KMS-11 (cell line): ENCODE measurements at regions not wholly inside any gene's neighbourhood (a gene's known extent, or its start where the extent isn't known, plus 50 kb on each side); places are given as distances from the start of the nearest gene placed in this dataset.

Experiments
- H2AFZ ChIP-seq: fragments of 200-600 bp; sonication (generic); 2 replicates; pipeline ENCODE4 v1.6.1; 2016; ENCODE audit warnings: antibody characterized with exemption, mixed run types, low read depth
- H3K27ac ChIP-seq: fragments of 200-600 bp; sonication (generic); 2 replicates; pipeline ENCODE4 v1.6.1; 2016; ENCODE audit warnings: mild to moderate bottlenecking, mixed run types
- H3K27me3 ChIP-seq: fragments of 200-600 bp; sonication (generic); 2 replicates; pipeline ENCODE4 v1.6.1; 2017; ENCODE audit warnings: mild to moderate bottlenecking, low read depth, mixed run types, moderate library complexity; ENCODE audit not compliant: insufficient read depth
- H3K36me3 ChIP-seq: fragments of 200-600 bp; sonication (generic); 2 replicates; pipeline ENCODE4 v1.6.1; 2017; ENCODE audit warnings: mild to moderate bottlenecking, mixed run types; ENCODE audit not compliant: insufficient read depth
- H3K4me1 ChIP-seq: fragments of 200-600 bp; sonication (generic); 2 replicates; pipeline ENCODE4 v1.6.1; 2016; ENCODE audit warnings: mild to moderate bottlenecking, low read depth, mixed run types; ENCODE audit not compliant: poor library complexity, severe bottlenecking
- H3K4me2 ChIP-seq: fragments of 200-600 bp; sonication (generic); 2 replicates; pipeline ENCODE4 v1.7.0; 2016; ENCODE audit warnings: mild to moderate bottlenecking, mixed run types
- H3K4me3 ChIP-seq: fragments of 200-600 bp; sonication (generic); IDR thresholded peaks from 2 replicates; pipeline ENCODE4 v1.6.1; 2017; ENCODE audit warnings: low read depth, low read length, mixed read lengths; ENCODE audit not compliant: insufficient read depth
- H3K79me2 ChIP-seq: fragments of 200-600 bp; sonication (generic); 2 replicates; pipeline ENCODE4 v1.6.1; 2016; ENCODE audit warnings: low read depth, mixed run types; ENCODE audit not compliant: insufficient read depth
- H3K9ac ChIP-seq: fragments of 200-600 bp; sonication (generic); 2 replicates; pipeline ENCODE4 v1.6.1; 2016; ENCODE audit warnings: mild to moderate bottlenecking, mixed run types
- H4K20me1 ChIP-seq: fragments of 200-600 bp; sonication (generic); 2 replicates; pipeline ENCODE4 v1.6.1; 2016; ENCODE audit warnings: mild to moderate bottlenecking, mixed run types; ENCODE audit not compliant: insufficient read depth
- TF ChIP-seq, protein P1 (sequence below): fragments of 200-600 bp; sonication (generic); conservative IDR thresholded peaks from 2 replicates; pipeline ENCODE4 v1.6.1; 2017; ENCODE audit warnings: low read depth, mild to moderate bottlenecking, antibody characterized with exemption, low read length, moderate library complexity, mixed read lengths

DNA sequence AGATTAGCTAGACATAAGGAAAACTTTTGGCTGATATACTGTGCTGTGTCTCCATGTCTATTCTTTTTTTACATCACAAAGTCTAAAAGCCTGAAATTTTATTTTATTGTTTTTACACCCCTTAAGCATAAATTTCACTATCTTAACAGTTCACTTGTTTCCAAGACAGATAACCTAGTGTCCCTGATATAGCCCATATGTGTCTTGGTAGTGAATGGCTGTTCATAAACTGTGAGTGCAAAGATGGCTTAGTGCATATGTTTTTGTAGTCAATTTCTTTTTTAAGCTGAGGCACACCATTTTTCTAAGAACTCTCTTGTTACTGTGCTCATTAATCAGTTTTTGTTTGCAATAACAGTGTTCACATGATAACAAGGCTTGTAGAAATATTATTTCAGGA is 381.1 kb downstream of the OXSM start:
- Histone ChIP-seq H3K9ac (no peak overlapping the region), H2AFZ (no peak overlapping the region), H3K4me1 (no peaks in the 10 kb centered on the region), H3K27ac (no peak overlapping the region), H3K27me3 (no peaks in the 10 kb centered on the region), H3K4me3 (no peak overlapping the region), H3K36me3 (no peaks in the 10 kb centered on the region), H3K79me2 (no peaks in the 10 kb centered on the region), H4K20me1 (no peaks in the 10 kb centered on the region), H3K4me2 (no peak overlapping the region)
- TF ChIP-seq, protein P1, sequence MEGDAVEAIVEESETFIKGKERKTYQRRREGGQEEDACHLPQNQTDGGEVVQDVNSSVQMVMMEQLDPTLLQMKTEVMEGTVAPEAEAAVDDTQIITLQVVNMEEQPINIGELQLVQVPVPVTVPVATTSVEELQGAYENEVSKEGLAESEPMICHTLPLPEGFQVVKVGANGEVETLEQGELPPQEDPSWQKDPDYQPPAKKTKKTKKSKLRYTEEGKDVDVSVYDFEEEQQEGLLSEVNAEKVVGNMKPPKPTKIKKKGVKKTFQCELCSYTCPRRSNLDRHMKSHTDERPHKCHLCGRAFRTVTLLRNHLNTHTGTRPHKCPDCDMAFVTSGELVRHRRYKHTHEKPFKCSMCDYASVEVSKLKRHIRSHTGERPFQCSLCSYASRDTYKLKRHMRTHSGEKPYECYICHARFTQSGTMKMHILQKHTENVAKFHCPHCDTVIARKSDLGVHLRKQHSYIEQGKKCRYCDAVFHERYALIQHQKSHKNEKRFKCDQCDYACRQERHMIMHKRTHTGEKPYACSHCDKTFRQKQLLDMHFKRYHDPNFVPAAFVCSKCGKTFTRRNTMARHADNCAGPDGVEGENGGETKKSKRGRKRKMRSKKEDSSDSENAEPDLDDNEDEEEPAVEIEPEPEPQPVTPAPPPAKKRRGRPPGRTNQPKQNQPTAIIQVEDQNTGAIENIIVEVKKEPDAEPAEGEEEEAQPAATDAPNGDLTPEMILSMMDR, result no peak

DNA sequence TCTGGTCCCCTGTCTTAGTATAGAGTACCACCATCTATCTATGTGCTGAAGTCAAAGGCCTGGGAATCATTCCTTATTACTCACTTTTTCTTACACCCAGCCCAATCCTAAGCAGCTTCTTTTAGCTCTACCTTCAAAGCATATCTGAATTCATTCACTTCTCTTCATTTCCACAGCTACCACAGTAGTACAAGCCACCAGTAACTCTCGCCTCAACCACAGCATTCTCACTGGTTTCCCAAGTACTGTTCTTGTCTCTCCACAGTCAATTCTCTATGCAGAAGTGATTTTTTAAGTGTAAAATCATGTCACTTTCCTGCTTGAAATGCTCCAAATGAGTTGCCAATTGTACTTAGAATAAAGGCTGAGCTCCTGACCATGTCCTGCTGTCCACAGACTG is 401.7 kb downstream of the OXSM start:
- Histone ChIP-seq H3K4me2 (no peak overlapping the region), H3K27ac (no peak overlapping the region), H3K4me1 (no peaks in the 10 kb centered on the region), H3K27me3 (no peaks in the 10 kb centered on the region), H3K4me3 (no peak overlapping the region), H3K79me2 (no peaks in the 10 kb centered on the region), H2AFZ (no peak overlapping the region), H3K9ac (no peak overlapping the region), H4K20me1 (no peaks in the 10 kb centered on the region), H3K36me3 (no peaks in the 10 kb centered on the region)
- TF ChIP-seq, protein P1, result no peak

DNA sequence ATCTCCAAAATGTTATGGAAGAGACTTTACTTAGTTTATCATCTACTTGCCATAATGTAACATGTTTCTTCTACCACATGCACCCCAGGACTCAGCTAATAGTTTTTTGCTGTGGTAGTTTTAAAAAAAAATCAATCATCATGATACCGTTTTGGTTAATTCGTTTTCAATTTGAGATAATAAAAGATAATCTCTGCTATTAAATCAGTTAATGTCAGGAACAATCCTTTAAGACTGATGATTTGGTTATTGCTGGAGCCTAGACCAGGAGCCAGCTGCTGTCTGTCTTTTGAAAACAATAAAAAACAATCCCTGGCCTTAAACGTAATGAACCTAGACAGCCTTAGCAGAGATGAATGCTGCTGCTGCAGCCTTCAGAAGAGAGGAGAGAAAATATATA is 403.7 kb downstream of the OXSM start:
- Histone ChIP-seq H2AFZ (no peak overlapping the region), H3K27ac (no peak overlapping the region), H3K36me3 (no peaks in the 10 kb centered on the region), H3K9ac (no peak overlapping the region), H3K4me3 (no peak overlapping the region), H4K20me1 (no peaks in the 10 kb centered on the region), H3K4me2 (no peak overlapping the region), H3K27me3 (no peaks in the 10 kb centered on the region), H3K4me1 (no peaks in the 10 kb centered on the region), H3K79me2 (no peaks in the 10 kb centered on the region)
- TF ChIP-seq, protein P1, result no peak

DNA sequence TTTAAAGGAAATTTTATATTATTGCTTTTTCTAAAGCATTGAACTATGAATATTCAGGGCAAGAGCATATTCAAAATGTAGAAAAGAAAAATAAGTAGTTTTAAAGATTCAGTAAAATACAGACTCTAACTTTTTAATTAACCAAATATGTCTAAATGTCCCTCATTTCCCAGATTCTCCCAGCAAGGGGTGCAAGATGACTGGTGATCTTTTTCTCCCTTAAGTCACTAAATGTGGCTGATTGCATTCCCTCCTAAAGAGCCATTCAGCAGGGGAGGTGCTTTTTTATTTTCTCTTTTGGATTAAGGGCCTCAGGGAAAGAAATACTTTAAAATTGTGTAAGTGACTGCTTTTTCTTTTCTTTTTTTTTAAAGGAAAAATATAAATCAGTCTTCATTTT is 406.9 kb downstream of the OXSM start:
- Histone ChIP-seq H3K4me3 (no peak overlapping the region), H3K79me2 (no peaks in the 10 kb centered on the region), H3K4me1 (no peaks in the 10 kb centered on the region), H3K9ac (no peak overlapping the region), H4K20me1 (no peaks in the 10 kb centered on the region), H2AFZ (no peak overlapping the region), H3K27ac (no peak overlapping the region), H3K36me3 (no peaks in the 10 kb centered on the region), H3K4me2 (no peak overlapping the region), H3K27me3 (no peaks in the 10 kb centered on the region)
- TF ChIP-seq, protein P1, result no peak

DNA sequence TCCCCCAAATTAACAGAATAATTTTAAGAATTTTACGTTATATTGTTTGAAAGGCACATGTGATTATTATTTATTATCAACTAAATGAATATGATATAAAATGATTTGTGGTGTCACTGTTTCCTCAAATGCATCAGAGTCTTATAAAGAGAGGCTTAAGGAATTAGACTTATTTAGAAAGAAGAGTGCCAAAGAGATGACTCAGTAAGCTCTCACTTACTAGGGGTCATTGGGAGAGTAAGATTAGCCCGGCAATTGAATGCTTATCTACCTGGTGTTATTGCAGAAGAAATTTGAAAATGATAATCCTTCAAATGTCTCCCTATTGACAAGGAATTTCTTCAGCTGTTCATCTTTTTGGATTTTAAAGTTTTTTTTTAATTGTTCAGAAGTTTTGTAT is 408.7 kb downstream of the OXSM start:
- Histone ChIP-seq H3K4me1 (no peaks in the 10 kb centered on the region), H4K20me1 (no peaks in the 10 kb centered on the region), H3K36me3 (no peaks in the 10 kb centered on the region), H3K4me2 (no peak overlapping the region), H3K27me3 (no peaks in the 10 kb centered on the region), H3K9ac (no peak overlapping the region), H2AFZ (no peak overlapping the region), H3K4me3 (no peak overlapping the region), H3K79me2 (no peaks in the 10 kb centered on the region), H3K27ac (no peak overlapping the region)
- TF ChIP-seq, protein P1, result no peak
